GM23338 (cell line): ENCODE measurements at regions not wholly inside any gene's neighbourhood (a gene's known extent, or its start where the extent isn't known, plus 50 kb on each side); places are given as distances from the start of the nearest gene placed in this dataset.

ENCODE experiments used
- ATAC-seq: fragments of 200-7000 bp; cut with Tn5 transposase; 3 replicates; pipeline ENCODE4 v1.9.1; 2020
- DNase-seq: peaks from one replicate; pipeline ENCODE4 v3.0.0-alpha.2; 2015; ENCODE audit warnings: low spot score
- H2AFZ ChIP-seq: fragments of 200-600 bp; sonication (generic); 2 replicates; pipeline ENCODE4 v1.8.0; 2016; ENCODE audit warnings: antibody characterized with exemption, mild to moderate bottlenecking, moderate library complexity
- H3F3A ChIP-seq: fragments of 200-600 bp; sonication (generic); replicated peaks from 2 replicates; pipeline ENCODE4 v1.8.0; 2017; ENCODE audit warnings: antibody characterized with exemption, mixed run types, low read depth
- H3K27ac ChIP-seq: fragments of 200-600 bp; sonication (generic); 2 replicates; pipeline ENCODE4 v1.6.1; 2016; ENCODE audit warnings: low read depth
- H3K27me3 ChIP-seq: fragments of 200-600 bp; sonication (generic); 2 replicates; pipeline ENCODE4 v1.8.0; 2016; ENCODE audit warnings: mild to moderate bottlenecking, mixed run types, moderate library complexity; ENCODE audit not compliant: insufficient read depth
- H3K36me3 ChIP-seq: fragments of 200-600 bp; sonication (generic); 2 replicates; pipeline ENCODE4 v1.8.0; 2016; ENCODE audit warnings: mild to moderate bottlenecking; ENCODE audit not compliant: insufficient read depth
- H3K4me1 ChIP-seq: fragments of 200-600 bp; sonication (generic); 2 replicates; pipeline ENCODE4 v1.8.0; 2016; ENCODE audit warnings: mild to moderate bottlenecking, moderate library complexity; ENCODE audit not compliant: insufficient read depth
- H3K4me2 ChIP-seq: fragments of 200-600 bp; sonication (generic); 2 replicates; pipeline ENCODE4 v1.7.1; 2017; ENCODE audit warnings: mixed run types
- H3K4me3 ChIP-seq: fragments of 200-600 bp; sonication (generic); 2 replicates; pipeline ENCODE4 v1.6.1; 2016; ENCODE audit warnings: mixed run types
- H3K79me2 ChIP-seq: fragments of 200-600 bp; sonication (generic); replicated peaks from 2 replicates; pipeline ENCODE4 v1.8.0; 2017; ENCODE audit warnings: mild to moderate bottlenecking; ENCODE audit not compliant: insufficient read depth
- H3K9me2 ChIP-seq: fragments of 200-600 bp; sonication (generic); 2 replicates; pipeline ENCODE4 v1.8.0; 2017; ENCODE audit not compliant: insufficient read depth
- H4K20me1 ChIP-seq: fragments of 200-600 bp; sonication (generic); replicated peaks from 2 replicates; pipeline ENCODE4 v1.8.0; 2017; ENCODE audit warnings: mild to moderate bottlenecking; ENCODE audit not compliant: insufficient read depth
- H3K27ac Mint-ChIP-seq: 2 replicates; pipeline ENCODE4 v1.8.0; 2020; ENCODE audit warnings: inconsistent platforms, mild to moderate bottlenecking, moderate library complexity, mixed read lengths
- H3K27me3 Mint-ChIP-seq: 3 replicates; pipeline ENCODE4 v1.8.0; 2022; ENCODE audit warnings: low read depth, mild to moderate bottlenecking, moderate library complexity, mixed read lengths, inconsistent platforms; ENCODE audit not compliant: insufficient read depth, poor library complexity
- H3K36me3 Mint-ChIP-seq: 3 replicates; pipeline ENCODE4 v1.8.0; 2021; ENCODE audit warnings: low read depth, mild to moderate bottlenecking, inconsistent platforms, moderate library complexity, mixed read lengths
- H3K4me1 Mint-ChIP-seq: 3 replicates; pipeline ENCODE4 v1.8.0; 2020; ENCODE audit warnings: mild to moderate bottlenecking, inconsistent platforms, mixed read lengths
- H3K4me3 Mint-ChIP-seq: 3 replicates; pipeline ENCODE4 v1.8.0; 2021; ENCODE audit warnings: moderate library complexity, mild to moderate bottlenecking, inconsistent platforms, mixed read lengths
- H3K9me3 Mint-ChIP-seq: 3 replicates; pipeline ENCODE4 v1.8.0; 2020; ENCODE audit warnings: moderate library complexity, mild to moderate bottlenecking, inconsistent platforms, mixed read lengths
- CREB1 ChIP-seq: fragments of 250-450 bp; sonication (Bioruptor Pico); IDR thresholded peaks from 2 replicates; pipeline ENCODE4 v1.5.0; 2020; ENCODE audit warnings: low read depth, mild to moderate bottlenecking, moderate library complexity
- EZH2 ChIP-seq: fragments of 200-600 bp; sonication (generic); IDR thresholded peaks from one replicate; pipeline ENCODE4 v1.8.0; 2017; ENCODE audit warnings: antibody characterized with exemption, mild to moderate bottlenecking, low read depth; ENCODE audit not compliant: unreplicated experiment
- EZH2phosphoT487 ChIP-seq: fragments of 200-600 bp; sonication (generic); IDR thresholded peaks from one replicate; pipeline ENCODE4 v1.8.1; 2018; ENCODE audit warnings: antibody characterized with exemption; ENCODE audit not compliant: unreplicated experiment
- JUNB ChIP-seq: IDR thresholded peaks from one replicate; pipeline ENCODE4 v1.6.1; 2016; ENCODE audit warnings: antibody characterized with exemption; ENCODE audit not compliant: unreplicated experiment
- POLR2AphosphoS5 ChIP-seq: IDR thresholded peaks from 2 replicates; pipeline ENCODE4 v1.6.1; 2016; ENCODE audit warnings: antibody characterized with exemption, low read depth
- STAT1 ChIP-seq: IDR thresholded peaks from one replicate; pipeline ENCODE4 v1.6.1; 2016; ENCODE audit warnings: antibody characterized with exemption; ENCODE audit not compliant: unreplicated experiment
- ZNF114 ChIP-seq: fragments of 250-450 bp; sonication (Bioruptor Pico); IDR thresholded peaks from 2 replicates; pipeline ENCODE4 v1.5.0; 2020; ENCODE audit warnings: mild to moderate bottlenecking, moderate library complexity
- ZNF331 ChIP-seq: fragments of 250-450 bp; sonication (Bioruptor Pico); IDR thresholded peaks from 2 replicates; pipeline ENCODE4 v1.5.0; 2020; ENCODE audit warnings: low read depth, mild to moderate bottlenecking, moderate library complexity
- TF ChIP-seq, protein P1 (sequence below): IDR thresholded peaks from 2 replicates; pipeline ENCODE4 v1.6.1; 2016; ENCODE audit warnings: antibody characterized with exemption
- TF ChIP-seq, protein P2 (sequence below): IDR thresholded peaks from one replicate; pipeline ENCODE4 v1.6.1; 2018; ENCODE audit warnings: antibody characterized with exemption; ENCODE audit not compliant: unreplicated experiment
- TF ChIP-seq, protein P3 (sequence below): fragments of 250-450 bp; sonication (Bioruptor Pico); IDR thresholded peaks from 2 replicates; pipeline ENCODE4 v1.5.0; 2020; ENCODE audit warnings: mild to moderate bottlenecking, moderate library complexity
- TF ChIP-seq, protein P4 (sequence below), 2 experiments: fragments of 200-600 bp in 1 of 2; sonication (generic) in 1 of 2; conservative IDR thresholded peaks; 2 replicates each; pipeline versions ENCODE4 v1.5.1 to v1.6.1; 2016 to 2017; ENCODE audit warnings: antibody characterized with exemption in 2 of 2, low read depth in 2 of 2, mild to moderate bottlenecking in 2 of 2, moderate library complexity in 1 of 2

DNA sequence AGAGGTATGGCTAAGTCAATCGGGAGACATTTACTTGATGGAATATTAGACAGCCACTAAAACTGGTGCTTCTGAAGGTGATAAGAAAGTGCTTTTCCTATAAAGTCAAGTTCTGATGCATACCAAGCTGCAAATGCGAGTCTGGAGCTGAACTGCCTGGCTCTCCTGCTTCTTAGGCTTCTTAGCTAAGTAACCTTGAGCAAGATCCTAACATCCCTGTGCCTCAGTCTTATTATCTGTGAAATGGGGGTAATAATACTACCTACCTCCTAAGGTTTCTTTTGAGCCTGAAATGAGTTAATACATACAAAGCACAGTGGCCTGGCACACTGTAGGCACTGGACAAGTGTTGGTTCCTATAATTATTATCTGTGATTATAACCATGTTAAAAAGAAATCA is 64.5 kb downstream of the ZIC5 start (continued):
- TF ChIP-seq, protein P1, sequence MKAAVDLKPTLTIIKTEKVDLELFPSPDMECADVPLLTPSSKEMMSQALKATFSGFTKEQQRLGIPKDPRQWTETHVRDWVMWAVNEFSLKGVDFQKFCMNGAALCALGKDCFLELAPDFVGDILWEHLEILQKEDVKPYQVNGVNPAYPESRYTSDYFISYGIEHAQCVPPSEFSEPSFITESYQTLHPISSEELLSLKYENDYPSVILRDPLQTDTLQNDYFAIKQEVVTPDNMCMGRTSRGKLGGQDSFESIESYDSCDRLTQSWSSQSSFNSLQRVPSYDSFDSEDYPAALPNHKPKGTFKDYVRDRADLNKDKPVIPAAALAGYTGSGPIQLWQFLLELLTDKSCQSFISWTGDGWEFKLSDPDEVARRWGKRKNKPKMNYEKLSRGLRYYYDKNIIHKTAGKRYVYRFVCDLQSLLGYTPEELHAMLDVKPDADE, result no peak
- no peak for TF ChIP-seq CREB1 (CRISPR knock-in tag)
- TF ChIP-seq, protein P2, sequence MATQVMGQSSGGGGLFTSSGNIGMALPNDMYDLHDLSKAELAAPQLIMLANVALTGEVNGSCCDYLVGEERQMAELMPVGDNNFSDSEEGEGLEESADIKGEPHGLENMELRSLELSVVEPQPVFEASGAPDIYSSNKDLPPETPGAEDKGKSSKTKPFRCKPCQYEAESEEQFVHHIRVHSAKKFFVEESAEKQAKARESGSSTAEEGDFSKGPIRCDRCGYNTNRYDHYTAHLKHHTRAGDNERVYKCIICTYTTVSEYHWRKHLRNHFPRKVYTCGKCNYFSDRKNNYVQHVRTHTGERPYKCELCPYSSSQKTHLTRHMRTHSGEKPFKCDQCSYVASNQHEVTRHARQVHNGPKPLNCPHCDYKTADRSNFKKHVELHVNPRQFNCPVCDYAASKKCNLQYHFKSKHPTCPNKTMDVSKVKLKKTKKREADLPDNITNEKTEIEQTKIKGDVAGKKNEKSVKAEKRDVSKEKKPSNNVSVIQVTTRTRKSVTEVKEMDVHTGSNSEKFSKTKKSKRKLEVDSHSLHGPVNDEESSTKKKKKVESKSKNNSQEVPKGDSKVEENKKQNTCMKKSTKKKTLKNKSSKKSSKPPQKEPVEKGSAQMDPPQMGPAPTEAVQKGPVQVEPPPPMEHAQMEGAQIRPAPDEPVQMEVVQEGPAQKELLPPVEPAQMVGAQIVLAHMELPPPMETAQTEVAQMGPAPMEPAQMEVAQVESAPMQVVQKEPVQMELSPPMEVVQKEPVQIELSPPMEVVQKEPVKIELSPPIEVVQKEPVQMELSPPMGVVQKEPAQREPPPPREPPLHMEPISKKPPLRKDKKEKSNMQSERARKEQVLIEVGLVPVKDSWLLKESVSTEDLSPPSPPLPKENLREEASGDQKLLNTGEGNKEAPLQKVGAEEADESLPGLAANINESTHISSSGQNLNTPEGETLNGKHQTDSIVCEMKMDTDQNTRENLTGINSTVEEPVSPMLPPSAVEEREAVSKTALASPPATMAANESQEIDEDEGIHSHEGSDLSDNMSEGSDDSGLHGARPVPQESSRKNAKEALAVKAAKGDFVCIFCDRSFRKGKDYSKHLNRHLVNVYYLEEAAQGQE, result no peak
- TF ChIP-seq JUNB, result no peak

DNA sequence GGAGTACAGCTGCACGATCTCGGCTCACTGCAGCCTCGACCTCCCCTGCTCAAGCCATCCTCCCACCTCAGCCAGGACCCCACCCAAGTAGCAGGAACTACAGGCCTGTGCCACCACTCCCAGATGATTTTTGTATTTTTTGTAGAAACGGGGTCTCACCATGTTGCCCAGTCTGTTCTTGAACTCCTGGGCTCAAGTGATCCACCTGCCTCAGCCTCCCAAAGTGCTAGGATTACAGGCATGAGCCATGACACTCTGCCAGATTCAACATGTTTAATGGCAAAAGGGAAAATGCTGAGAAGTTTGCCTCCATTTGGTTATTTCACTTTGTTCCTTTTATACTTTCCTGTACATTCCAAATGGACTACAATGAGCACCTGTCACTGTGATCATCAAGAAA is 65.8 kb downstream of the ZIC5 start:
- DNase-seq (no peak), ATAC-seq (no peak)
- H3K4me1 ChIP-seq, result peaks cover 36% of the 10 kb centered on the region
- no peaks in the 10 kb centered on the region for H3K79me2 ChIP-seq
- peaks cover 17% of the 10 kb centered on the region for H3K27me3 Mint-ChIP-seq
- H3K27ac ChIP-seq, result no peak overlapping the region
- no peaks in the 10 kb centered on the region for H3K27me3 ChIP-seq
- H3K9me2 ChIP-seq, result no peaks in the 10 kb centered on the region; the same call in 1 of the 2 replicates
- peaks cover 45% of the 10 kb centered on the region for H3K4me1 Mint-ChIP-seq
- no peaks in the 10 kb centered on the region for H3K9me3 Mint-ChIP-seq
- H3F3A ChIP-seq, result no peaks in the 10 kb centered on the region
- no peak overlapping the region for H3K4me2 ChIP-seq
- H3K36me3 ChIP-seq, result peaks cover 5% of the 10 kb centered on the region; the same call in 1 of the 2 replicates
- H3K4me3 ChIP-seq, result no peak overlapping the region
- H3K36me3 Mint-ChIP-seq, result peaks cover under 1% of the 10 kb centered on the region; the same call in 1 of the 3 replicates
- no peaks in the 10 kb centered on the region for H4K20me1 ChIP-seq
- H3K4me3 Mint-ChIP-seq, result no peak overlapping the region
- no peak overlapping the region for H2AFZ ChIP-seq
- H3K27ac Mint-ChIP-seq, result no peak overlapping the region
- TF ChIP-seq POLR2AphosphoS5 (no peak), EZH2phosphoT487 (no peak), STAT1 (no peak), ZNF114 (CRISPR knock-in tag) (no peak), EZH2 (no peak), JUNB (no peak), ZNF331 (CRISPR knock-in tag) (no peak), CREB1 (CRISPR knock-in tag) (no peak)
- TF ChIP-seq, protein P3, sequence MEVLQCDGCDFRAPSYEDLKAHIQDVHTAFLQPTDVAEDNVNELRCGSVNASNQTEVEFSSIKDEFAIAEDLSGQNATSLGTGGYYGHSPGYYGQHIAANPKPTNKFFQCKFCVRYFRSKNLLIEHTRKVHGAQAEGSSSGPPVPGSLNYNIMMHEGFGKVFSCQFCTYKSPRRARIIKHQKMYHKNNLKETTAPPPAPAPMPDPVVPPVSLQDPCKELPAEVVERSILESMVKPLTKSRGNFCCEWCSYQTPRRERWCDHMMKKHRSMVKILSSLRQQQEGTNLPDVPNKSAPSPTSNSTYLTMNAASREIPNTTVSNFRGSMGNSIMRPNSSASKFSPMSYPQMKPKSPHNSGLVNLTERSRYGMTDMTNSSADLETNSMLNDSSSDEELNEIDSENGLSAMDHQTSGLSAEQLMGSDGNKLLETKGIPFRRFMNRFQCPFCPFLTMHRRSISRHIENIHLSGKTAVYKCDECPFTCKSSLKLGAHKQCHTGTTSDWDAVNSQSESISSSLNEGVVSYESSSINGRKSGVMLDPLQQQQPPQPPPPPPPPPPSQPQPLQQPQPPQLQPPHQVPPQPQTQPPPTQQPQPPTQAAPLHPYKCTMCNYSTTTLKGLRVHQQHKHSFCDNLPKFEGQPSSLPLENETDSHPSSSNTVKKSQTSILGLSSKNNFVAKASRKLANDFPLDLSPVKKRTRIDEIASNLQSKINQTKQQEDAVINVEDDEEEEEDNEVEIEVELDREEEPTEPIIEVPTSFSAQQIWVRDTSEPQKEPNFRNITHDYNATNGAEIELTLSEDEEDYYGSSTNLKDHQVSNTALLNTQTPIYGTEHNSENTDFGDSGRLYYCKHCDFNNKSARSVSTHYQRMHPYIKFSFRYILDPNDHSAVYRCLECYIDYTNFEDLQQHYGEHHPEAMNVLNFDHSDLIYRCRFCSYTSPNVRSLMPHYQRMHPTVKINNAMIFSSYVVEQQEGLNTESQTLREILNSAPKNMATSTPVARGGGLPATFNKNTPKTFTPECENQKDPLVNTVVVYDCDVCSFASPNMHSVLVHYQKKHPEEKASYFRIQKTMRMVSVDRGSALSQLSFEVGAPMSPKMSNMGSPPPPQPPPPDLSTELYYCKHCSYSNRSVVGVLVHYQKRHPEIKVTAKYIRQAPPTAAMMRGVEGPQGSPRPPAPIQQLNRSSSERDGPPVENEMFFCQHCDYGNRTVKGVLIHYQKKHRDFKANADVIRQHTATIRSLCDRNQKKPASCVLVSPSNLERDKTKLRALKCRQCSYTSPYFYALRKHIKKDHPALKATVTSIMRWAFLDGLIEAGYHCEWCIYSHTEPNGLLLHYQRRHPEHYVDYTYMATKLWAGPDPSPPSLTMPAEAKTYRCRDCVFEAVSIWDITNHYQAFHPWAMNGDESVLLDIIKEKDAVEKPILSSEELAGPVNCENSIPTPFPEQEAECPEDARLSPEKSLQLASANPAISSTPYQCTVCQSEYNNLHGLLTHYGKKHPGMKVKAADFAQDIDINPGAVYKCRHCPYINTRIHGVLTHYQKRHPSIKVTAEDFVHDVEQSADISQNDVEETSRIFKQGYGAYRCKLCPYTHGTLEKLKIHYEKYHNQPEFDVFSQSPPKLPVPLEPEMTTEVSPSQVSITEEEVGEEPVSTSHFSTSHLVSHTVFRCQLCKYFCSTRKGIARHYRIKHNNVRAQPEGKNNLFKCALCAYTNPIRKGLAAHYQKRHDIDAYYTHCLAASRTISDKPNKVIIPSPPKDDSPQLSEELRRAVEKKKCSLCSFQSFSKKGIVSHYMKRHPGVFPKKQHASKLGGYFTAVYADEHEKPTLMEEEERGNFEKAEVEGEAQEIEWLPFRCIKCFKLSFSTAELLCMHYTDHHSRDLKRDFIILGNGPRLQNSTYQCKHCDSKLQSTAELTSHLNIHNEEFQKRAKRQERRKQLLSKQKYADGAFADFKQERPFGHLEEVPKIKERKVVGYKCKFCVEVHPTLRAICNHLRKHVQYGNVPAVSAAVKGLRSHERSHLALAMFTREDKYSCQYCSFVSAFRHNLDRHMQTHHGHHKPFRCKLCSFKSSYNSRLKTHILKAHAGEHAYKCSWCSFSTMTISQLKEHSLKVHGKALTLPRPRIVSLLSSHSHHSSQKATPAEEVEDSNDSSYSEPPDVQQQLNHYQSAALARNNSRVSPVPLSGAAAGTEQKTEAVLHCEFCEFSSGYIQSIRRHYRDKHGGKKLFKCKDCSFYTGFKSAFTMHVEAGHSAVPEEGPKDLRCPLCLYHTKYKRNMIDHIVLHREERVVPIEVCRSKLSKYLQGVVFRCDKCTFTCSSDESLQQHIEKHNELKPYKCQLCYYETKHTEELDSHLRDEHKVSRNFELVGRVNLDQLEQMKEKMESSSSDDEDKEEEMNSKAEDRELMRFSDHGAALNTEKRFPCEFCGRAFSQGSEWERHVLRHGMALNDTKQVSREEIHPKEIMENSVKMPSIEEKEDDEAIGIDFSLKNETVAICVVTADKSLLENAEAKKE (CRISPR knock-in tag), result no peak
- TF ChIP-seq, protein P4, sequence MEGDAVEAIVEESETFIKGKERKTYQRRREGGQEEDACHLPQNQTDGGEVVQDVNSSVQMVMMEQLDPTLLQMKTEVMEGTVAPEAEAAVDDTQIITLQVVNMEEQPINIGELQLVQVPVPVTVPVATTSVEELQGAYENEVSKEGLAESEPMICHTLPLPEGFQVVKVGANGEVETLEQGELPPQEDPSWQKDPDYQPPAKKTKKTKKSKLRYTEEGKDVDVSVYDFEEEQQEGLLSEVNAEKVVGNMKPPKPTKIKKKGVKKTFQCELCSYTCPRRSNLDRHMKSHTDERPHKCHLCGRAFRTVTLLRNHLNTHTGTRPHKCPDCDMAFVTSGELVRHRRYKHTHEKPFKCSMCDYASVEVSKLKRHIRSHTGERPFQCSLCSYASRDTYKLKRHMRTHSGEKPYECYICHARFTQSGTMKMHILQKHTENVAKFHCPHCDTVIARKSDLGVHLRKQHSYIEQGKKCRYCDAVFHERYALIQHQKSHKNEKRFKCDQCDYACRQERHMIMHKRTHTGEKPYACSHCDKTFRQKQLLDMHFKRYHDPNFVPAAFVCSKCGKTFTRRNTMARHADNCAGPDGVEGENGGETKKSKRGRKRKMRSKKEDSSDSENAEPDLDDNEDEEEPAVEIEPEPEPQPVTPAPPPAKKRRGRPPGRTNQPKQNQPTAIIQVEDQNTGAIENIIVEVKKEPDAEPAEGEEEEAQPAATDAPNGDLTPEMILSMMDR (conservative IDR thresholded peaks at IDR 0.05; ENCODE audit: low read depth in 2 of 2), result no peak
